ENCODE measurements at regions not wholly inside any gene's neighbourhood (a gene's known extent, or its start where the extent isn't known, plus 50 kb on each side); places are given as distances from the start of the nearest gene placed in this dataset.

DNA sequence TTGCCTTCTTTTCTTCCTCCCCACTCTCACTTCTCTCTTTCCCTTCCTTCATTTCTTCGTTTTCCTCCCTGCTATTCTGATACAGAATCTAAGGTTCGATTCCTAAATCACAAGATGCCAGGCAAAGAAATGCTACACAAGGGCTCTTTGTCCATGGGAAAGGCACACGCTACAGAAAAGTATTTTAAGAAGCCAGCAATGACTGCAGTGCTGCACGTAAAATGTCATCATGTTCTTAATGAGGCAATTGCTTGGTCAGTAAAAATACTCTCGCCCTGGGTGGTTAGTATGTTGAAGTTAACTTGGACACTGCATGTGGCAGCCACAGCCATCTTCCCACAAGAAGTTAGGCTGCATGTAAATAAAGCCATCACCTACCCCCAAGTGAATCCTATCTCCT, 178.4 kb downstream of the DHX15 start:
- TF ChIP-seq CTCF (IDR thresholded peaks at IDR 0.05; ENCODE audit: unreplicated experiment in 3 of 3): no peak

DNA sequence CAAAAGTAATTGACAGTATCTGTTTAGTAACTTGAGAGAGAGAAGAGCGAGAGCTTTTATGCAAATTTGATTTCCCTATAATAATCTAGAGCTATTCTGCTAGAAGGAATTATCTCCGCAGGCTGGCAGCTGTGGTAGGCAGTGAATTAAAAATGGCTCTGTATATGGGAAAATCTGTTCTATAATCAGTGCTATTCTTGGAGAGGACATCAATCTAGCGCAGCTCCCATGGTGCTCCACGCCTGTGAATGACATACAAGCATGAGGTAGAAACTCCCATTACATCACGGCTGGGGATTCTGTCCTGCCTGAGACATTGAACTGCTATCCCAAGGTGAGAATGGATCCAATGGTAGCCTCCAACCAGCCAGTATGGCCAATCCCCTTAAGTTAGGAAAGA, 179.0 kb downstream of the DHX15 start:
- H3K9me3 Mint-ChIP-seq: no peaks in the 10 kb centered on the region
- no peaks in the 10 kb centered on the region for H3K36me3 Mint-ChIP-seq (ENCODE audit: low read depth)
- H3K27me3 Mint-ChIP-seq (ENCODE audit: low read depth): peaks cover 4% of the 10 kb centered on the region
- H3K4me3 Mint-ChIP-seq: no peak overlapping the region
- TF ChIP-seq CTCF (IDR thresholded peaks at IDR 0.05; ENCODE audit: unreplicated experiment in 3 of 3): no peak
- no peak overlapping the region for H3K27ac Mint-ChIP-seq
- no peaks in the 10 kb centered on the region for H3K4me1 Mint-ChIP-seq

More for the DNA sequence above, 178.4 kb downstream of the DHX15 start:
- Mint-ChIP-seq H3K4me1 (no peaks in the 10 kb centered on the region), H3K27ac (no peak overlapping the region), H3K36me3 (ENCODE audit: low read depth) (no peaks in the 10 kb centered on the region), H3K27me3 (ENCODE audit: low read depth) (peaks cover 4% of the 10 kb centered on the region), H3K4me3 (no peak overlapping the region), H3K9me3 (no peaks in the 10 kb centered on the region)

DNA sequence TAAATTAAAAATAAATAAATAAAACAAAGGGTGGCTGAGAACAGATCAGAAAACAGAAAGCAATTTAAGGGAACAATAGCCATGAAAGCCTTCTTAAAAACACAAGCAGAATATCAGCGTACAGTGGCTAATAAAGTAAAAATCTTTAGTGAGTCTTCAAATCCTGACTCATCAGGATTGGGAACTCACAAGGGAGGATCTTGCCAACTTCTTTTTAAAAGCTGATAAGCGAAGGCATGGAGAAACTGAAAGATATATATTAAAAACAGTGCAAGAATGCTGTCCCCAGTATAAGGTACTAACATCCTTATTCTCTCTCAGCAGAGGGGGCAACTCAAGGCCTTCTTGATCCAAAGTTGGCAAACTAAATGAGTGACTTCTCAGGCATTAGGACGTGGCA, 180.1 kb downstream of the DHX15 start:
- Mint-ChIP-seq H3K9me3 (no peaks in the 10 kb centered on the region), H3K27me3 (ENCODE audit: low read depth) (peaks cover 4% of the 10 kb centered on the region), H3K36me3 (ENCODE audit: low read depth) (no peaks in the 10 kb centered on the region), H3K4me3 (no peak overlapping the region), H3K4me1 (no peaks in the 10 kb centered on the region), H3K27ac (no peak overlapping the region)
- no peak for TF ChIP-seq CTCF (IDR thresholded peaks at IDR 0.05; ENCODE audit: unreplicated experiment in 3 of 3)

DNA sequence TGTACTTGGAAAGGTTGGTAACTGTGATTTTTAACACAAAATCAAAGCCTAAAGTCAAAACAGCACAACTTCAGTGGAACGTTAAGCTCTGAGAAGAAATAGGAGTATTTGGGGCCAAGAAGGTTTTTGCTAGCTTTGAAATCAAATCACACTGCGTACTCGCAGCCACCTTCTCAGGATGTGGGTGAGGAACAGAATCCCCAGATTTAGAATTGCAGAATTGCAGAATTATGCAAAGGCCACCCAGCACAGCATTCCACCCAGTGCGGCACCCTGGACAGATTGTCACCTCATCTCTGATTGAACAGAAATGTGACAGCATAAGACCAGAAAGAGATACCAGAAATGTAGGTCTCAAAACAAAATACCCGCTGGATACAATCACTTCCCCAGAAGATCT, 181.1 kb downstream of the DHX15 start:
- TF ChIP-seq CTCF (IDR thresholded peaks at IDR 0.05; ENCODE audit: unreplicated experiment in 3 of 3): no peak
- peaks cover 4% of the 10 kb centered on the region for H3K27me3 Mint-ChIP-seq (ENCODE audit: low read depth)
- no peaks in the 10 kb centered on the region for H3K36me3 Mint-ChIP-seq (ENCODE audit: low read depth)
- H3K4me3 Mint-ChIP-seq: no peak overlapping the region
- no peaks in the 10 kb centered on the region for H3K4me1 Mint-ChIP-seq
- H3K9me3 Mint-ChIP-seq: no peaks in the 10 kb centered on the region
- H3K27ac Mint-ChIP-seq: no peak overlapping the region

GRCh38 chr4:24400537-24400936, 183.8 kb downstream of the DHX15 start:
- no peak overlapping the region for H3K27ac Mint-ChIP-seq
- no peak for TF ChIP-seq CTCF (IDR thresholded peaks at IDR 0.05; ENCODE audit: unreplicated experiment in 3 of 3)
- peaks cover 4% of the 10 kb centered on the region for H3K27me3 Mint-ChIP-seq (ENCODE audit: low read depth)
- H3K36me3 Mint-ChIP-seq (ENCODE audit: low read depth): no peaks in the 10 kb centered on the region
- H3K9me3 Mint-ChIP-seq: no peaks in the 10 kb centered on the region
- no peak overlapping the region for H3K4me3 Mint-ChIP-seq
- no peaks in the 10 kb centered on the region for H3K4me1 Mint-ChIP-seq

DNA sequence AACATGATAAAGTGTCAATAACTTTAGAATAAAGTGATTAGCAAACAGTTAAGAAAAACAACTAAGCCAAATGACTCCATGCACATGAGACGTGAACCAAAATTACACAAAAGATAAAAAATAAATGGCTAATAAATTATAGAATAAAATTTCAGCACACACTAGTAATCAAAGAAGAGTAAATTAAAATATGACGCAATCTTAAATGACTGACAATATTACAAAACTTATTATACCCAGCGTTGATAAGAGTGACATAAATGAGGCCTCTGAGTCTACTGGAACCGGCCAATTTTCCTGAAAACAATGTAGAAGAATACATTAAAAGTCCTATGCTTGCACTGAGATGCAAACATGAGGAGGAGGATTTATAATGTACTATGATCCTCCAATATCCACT, 187.4 kb downstream of the DHX15 start:
- no peaks in the 10 kb centered on the region for H3K36me3 Mint-ChIP-seq (ENCODE audit: low read depth)
- TF ChIP-seq CTCF (IDR thresholded peaks at IDR 0.05; ENCODE audit: unreplicated experiment in 3 of 3): no peak
- no peak overlapping the region for H3K27ac Mint-ChIP-seq
- no peaks in the 10 kb centered on the region for H3K9me3 Mint-ChIP-seq
- H3K4me3 Mint-ChIP-seq: no peak overlapping the region
- no peaks in the 10 kb centered on the region for H3K4me1 Mint-ChIP-seq
- H3K27me3 Mint-ChIP-seq (ENCODE audit: low read depth): peaks cover 2% of the 10 kb centered on the region
